ENCODE measurements at regions not wholly inside any gene's neighbourhood (a gene's known extent, or its start where the extent isn't known, plus 50 kb on each side); places are given as distances from the start of the nearest gene placed in this dataset.

DNA sequence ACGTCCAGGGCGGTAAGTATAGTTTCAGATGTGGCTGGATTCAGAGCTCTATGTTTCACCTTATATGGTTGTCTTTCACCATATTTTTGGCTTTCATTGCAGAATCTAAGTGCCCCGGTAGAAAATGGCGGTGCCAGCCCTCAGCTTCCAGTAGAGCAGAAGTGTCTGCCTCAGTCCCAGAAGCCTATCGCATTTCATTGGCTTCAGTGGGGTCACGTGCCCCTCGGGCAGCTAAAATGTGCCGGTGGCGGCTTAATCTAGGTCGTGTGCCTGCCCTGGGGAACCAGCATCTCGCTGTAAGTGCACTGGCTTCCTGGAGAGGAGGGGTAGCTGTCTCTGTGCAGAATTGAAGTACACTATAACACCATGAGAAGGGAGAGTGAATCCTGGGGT, 107.4 kb upstream of the MAGI3 start:
- Histone ChIP-seq H3K56ac (replicated peaks; ENCODE audit: insufficient read length, low read depth, low read length) (no peak overlapping the region), H3K23ac (ENCODE audit: insufficient read length) (no peak overlapping the region), H3K9ac (replicated peaks in 1 of 4; ENCODE audit: extremely low read depth in 1 of 4, low read depth in 3 of 4, low read length in 3 of 4) (no peak overlapping the region), H4K8ac (ENCODE audit: extremely low read depth, insufficient read depth, low read length) (no peak overlapping the region; the same call in 1 of the 2 replicates), H3K4me3 (ENCODE audit: extremely low read depth in 1 of 4, insufficient read depth in 2 of 4, low read depth in 3 of 4, low read length in 4 of 4) (no peak overlapping the region), H2AK5ac (ENCODE audit: low read depth, low read length) (no peak overlapping the region), H2BK120ac (replicated peaks; ENCODE audit: low read depth, low read length) (no peak overlapping the region), H3K18ac (ENCODE audit: extremely low read depth, low read length) (no peak overlapping the region), H2BK15ac (ENCODE audit: low read length) (no peak overlapping the region), H3K9me3 (ENCODE audit: insufficient read depth in 2 of 2, low read depth in 1 of 2, low read length in 1 of 2) (no peaks in the 10 kb centered on the region), H3K4me2 (ENCODE audit: insufficient read depth in 1 of 2, low read depth in 2 of 2, low read length in 2 of 2) (no peak overlapping the region), H3K27me3 (replicated peaks in 1 of 4; ENCODE audit: control insufficient read depth in 3 of 4, extremely low read depth in 1 of 4, insufficient read depth in 3 of 4, low read length in 3 of 4) (no peaks in the 10 kb centered on the region), H3K36me3 (ENCODE audit: control insufficient read depth in 2 of 4, insufficient read depth in 4 of 4, low read length in 3 of 4) (no peaks in the 10 kb centered on the region), H3K4ac (replicated peaks; ENCODE audit: insufficient read length, low read depth, low read length) (no peak overlapping the region), H2BK20ac (ENCODE audit: low read length) (no peak overlapping the region), H3K23me2 (ENCODE audit: low read depth, low read length) (no peaks in the 10 kb centered on the region), H4K5ac (ENCODE audit: insufficient read length, low read depth, low read length) (no peak overlapping the region), H3K27ac (ENCODE audit: low read depth, low read length) (no peak overlapping the region), H2AFZ (ENCODE audit: low read length) (no peak overlapping the region), H2BK12ac (ENCODE audit: low read depth, low read length) (no peak overlapping the region), H4K20me1 (replicated peaks in 1 of 2; ENCODE audit: control insufficient read depth in 1 of 2, insufficient read depth in 2 of 2, low read length in 2 of 2) (no peaks in the 10 kb centered on the region), H3K4me1 (replicated peaks in 1 of 4; ENCODE audit: control insufficient read depth in 3 of 4, insufficient read depth in 4 of 4, low read length in 3 of 4) (no peaks in the 10 kb centered on the region), H3K79me2 (ENCODE audit: control insufficient read depth in 1 of 2, insufficient read depth in 2 of 2, low read length in 2 of 2) (no peaks in the 10 kb centered on the region), H3K79me1 (ENCODE audit: low read depth, low read length) (no peaks in the 10 kb centered on the region), H2BK5ac (ENCODE audit: low read depth, low read length) (no peak overlapping the region), H4K91ac (replicated peaks; ENCODE audit: insufficient read length, low read length) (no peak overlapping the region), H3K14ac (ENCODE audit: insufficient read length) (no peak overlapping the region)
- FAIRE-seq (no peak), DNase-seq (ENCODE audit: low read depth in 1 of 2, low spot score in 2 of 2) (no peak)
- POLR2A ChIA-PET (ENCODE audit: partially characterized antibody) = no interaction called here
- WGBS, 2 experiments (ENCODE audit: extremely low coverage in 1 of 2, insufficient coverage in 1 of 2, insufficient read length in 1 of 2, insufficient replicate concordance in 2 of 2, low coverage in 1 of 2, low lambda C conversion rate in 2 of 2, missing lambda C conversion rate in 1 of 2) = 89% methylated on average over 11 of the region's 11 CpGs; no CpG with 5 or more reads in 1 of the 2 experiments
- CTCF ChIA-PET (ENCODE audit: partially characterized antibody) = no interaction called here
- TF ChIP-seq PHF8 (conservative IDR thresholded peaks at IDR 0.05; ENCODE audit: low read depth, low read length) = no peak
- no peak for TF ChIP-seq YY1 (IDR thresholded peaks at IDR 0.05; ENCODE audit: low read depth, low read length)
- no peak for TF ChIP-seq NANOG (IDR thresholded peaks at IDR 0.05; ENCODE audit: insufficient read depth, low read depth, low read length, poor library complexity, severe bottlenecking)
- TF ChIP-seq CHD2 (IDR thresholded peaks at IDR 0.05; ENCODE audit: low read length) = no peak
- TF ChIP-seq SIN3A (conservative IDR thresholded peaks at IDR 0.05 in 1 of 2, IDR thresholded peaks at IDR 0.05 in 1 of 2; ENCODE audit: low read depth in 1 of 2, low read length in 2 of 2) = no peak
- no peak for TF ChIP-seq KDM5A (IDR thresholded peaks at IDR 0.05; ENCODE audit: low read length)
- no peak for TF ChIP-seq JUN (IDR thresholded peaks at IDR 0.05; ENCODE audit: low read depth, low read length)
- TF ChIP-seq BCL11A (IDR thresholded peaks at IDR 0.05; ENCODE audit: low read depth in 2 of 2, low read length in 2 of 2) = no peak
- no peak for TF ChIP-seq SIX5 (IDR thresholded peaks at IDR 0.05; ENCODE audit: low read depth, low read length)
- TF ChIP-seq HDAC6 (IDR thresholded peaks at IDR 0.05; ENCODE audit: low read depth, low read length) = no peak
- no peak for TF ChIP-seq GTF2F1 (IDR thresholded peaks at IDR 0.05; ENCODE audit: borderline replicate concordance, low read depth, low read length)
- TF ChIP-seq SUZ12 (IDR thresholded peaks at IDR 0.05; ENCODE audit: low read length) = no peak
- TF ChIP-seq CBX8 (IDR thresholded peaks at IDR 0.05; ENCODE audit: borderline replicate concordance, low read depth, low read length) = no peak
- no peak for TF ChIP-seq POLR2AphosphoS5 (IDR thresholded peaks at IDR 0.05; ENCODE audit: low read depth, low read length)
- TF ChIP-seq KDM4A (IDR thresholded peaks at IDR 0.05; ENCODE audit: low read depth, low read length, severe bottlenecking) = no peak
- TF ChIP-seq POU5F1 (IDR thresholded peaks at IDR 0.05; ENCODE audit: low read depth, low read length) = no peak

All from H1 (cell line).